H1 (cell line): ENCODE measurements at regions not wholly inside any gene's neighbourhood (a gene's known extent, or its start where the extent isn't known, plus 50 kb on each side); places are given as distances from the start of the nearest gene placed in this dataset.

ENCODE experiments used
- CTCF ChIA-PET: fragments of 300-600 bp; sonication (Branson Sonifier 250); formaldehyde crosslinking; loops from one replicate; lab custom pipeline; 2021; ENCODE audit not compliant: partially characterized antibody; lab: Charles Lee
- POLR2A ChIA-PET: fragments of 300-600 bp; sonication (Branson Sonifier 250); formaldehyde crosslinking; loops from one replicate; lab custom pipeline; 2021; ENCODE audit warnings: inconsistent platforms; ENCODE audit not compliant: partially characterized antibody; lab: Charles Lee
- DNase-seq, 2 experiments: peaks; one replicate each; pipeline versions ENCODE4 v3.0.0 to v3.0.0-alpha.2; 2010 to 2022; ENCODE audit warnings: low spot score in 2 of 2, low read depth in 1 of 2, mixed read lengths in 1 of 2
- FAIRE-seq: peaks from 2 replicates; lab custom pipeline; 2011; peaks lifted over from hg19 to GRCh38; lab: Jason Lieb, UNC
- H2AFZ ChIP-seq: 2 replicates; pipeline ENCODE4 v1.8.1; 2012; ENCODE audit warnings: low read length, inconsistent platforms
- H2AK5ac ChIP-seq: 2 replicates; pipeline ENCODE4 v1.6.1; 2013; ENCODE audit warnings: low read depth, low read length
- H2BK120ac ChIP-seq: replicated peaks from 2 replicates; pipeline ENCODE3; 2013; ENCODE audit warnings: low read depth, low read length, inconsistent platforms
- H2BK12ac ChIP-seq: 2 replicates; pipeline ENCODE4 v1.6.1; 2013; ENCODE audit warnings: low read depth, low read length
- H2BK15ac ChIP-seq: 2 replicates; pipeline ENCODE4 v1.6.1; 2013; ENCODE audit warnings: low read length
- H2BK20ac ChIP-seq: 2 replicates; pipeline ENCODE4 v1.6.1; 2013; ENCODE audit warnings: low read length
- H2BK5ac ChIP-seq: 2 replicates; pipeline ENCODE4 v1.6.1; 2013; ENCODE audit warnings: low read depth, low read length
- H3K14ac ChIP-seq: 2 replicates; pipeline ENCODE4 v1.6.1; 2013; ENCODE audit warnings: inconsistent platforms; ENCODE audit not compliant: insufficient read length
- H3K18ac ChIP-seq: 2 replicates; pipeline ENCODE4 v1.6.1; 2013; ENCODE audit warnings: low read length; ENCODE audit errors: extremely low read depth
- H3K23ac ChIP-seq: 2 replicates; pipeline ENCODE4 v1.6.1; 2013; ENCODE audit warnings: inconsistent platforms; ENCODE audit not compliant: insufficient read length
- H3K23me2 ChIP-seq: 2 replicates; pipeline ENCODE4 v1.6.1; 2013; ENCODE audit warnings: low read depth, low read length
- H3K27ac ChIP-seq: 2 replicates; pipeline ENCODE4 v1.6.1; 2011; ENCODE audit warnings: low read depth, low read length, inconsistent platforms
- H3K27me3 ChIP-seq, 4 experiments: replicated peaks in 1 of 4; 1 replicate in 1 of 4; 2 replicates in 3 of 4; pipeline versions ENCODE4 v1.6.1 to v1.8.1; 2011 to 2013; ENCODE audit warnings: low read length in 3 of 4, mild to moderate bottlenecking in 3 of 4, inconsistent platforms in 2 of 4, mixed read lengths in 2 of 4, moderate library complexity in 1 of 4; ENCODE audit not compliant: control insufficient read depth in 3 of 4, insufficient read depth in 3 of 4; ENCODE audit errors: extremely low read depth in 1 of 4
- H3K36me3 ChIP-seq, 4 experiments: 2 replicates each; pipeline versions ENCODE4 v1.6.1 to v1.8.1; 2011 to 2013; ENCODE audit warnings: mild to moderate bottlenecking in 4 of 4, low read length in 3 of 4, moderate library complexity in 2 of 4, control low read depth in 1 of 4, inconsistent platforms in 1 of 4; ENCODE audit not compliant: insufficient read depth in 4 of 4, control insufficient read depth in 2 of 4
- H3K4ac ChIP-seq: replicated peaks from 2 replicates; pipeline ENCODE3; 2013; ENCODE audit warnings: low read length, low read depth, mixed read lengths, inconsistent platforms; ENCODE audit not compliant: insufficient read length
- H3K4me1 ChIP-seq, 4 experiments: replicated peaks in 1 of 4; 1 replicate in 1 of 4; 2 replicates in 3 of 4; pipeline versions ENCODE4 v1.6.1 to v1.8.1; 2011 to 2013; ENCODE audit warnings: low read length in 3 of 4, inconsistent platforms in 2 of 4, mixed read lengths in 1 of 4; ENCODE audit not compliant: insufficient read depth in 4 of 4, control insufficient read depth in 3 of 4
- H3K4me2 ChIP-seq, 2 experiments: 2 replicates each; pipeline versions ENCODE4 v1.6.1 to v1.8.1; 2011 to 2013; ENCODE audit warnings: low read depth in 2 of 2, low read length in 2 of 2, control low read depth in 1 of 2, inconsistent platforms in 1 of 2, mild to moderate bottlenecking in 1 of 2; ENCODE audit not compliant: insufficient read depth in 1 of 2
- H3K4me3 ChIP-seq, 4 experiments: fragments of 200-600, 300-600 bp in 1 of 4; sonication (generic), shearing (Covaris generic), sonication (Bioruptor Twin) in 1 of 4; 2 replicates each; pipeline versions ENCODE4 v1.5.1 to v1.8.1; 2011 to 2016; ENCODE audit warnings: low read length in 4 of 4, low read depth in 3 of 4, control low read depth in 2 of 4, inconsistent platforms in 2 of 4, mild to moderate bottlenecking in 2 of 4, mixed read lengths in 1 of 4, moderate library complexity in 1 of 4; ENCODE audit not compliant: insufficient read depth in 2 of 4; ENCODE audit errors: extremely low read depth in 1 of 4
- H3K56ac ChIP-seq: replicated peaks from 2 replicates; pipeline ENCODE3; 2013; ENCODE audit warnings: low read depth, mild to moderate bottlenecking, mixed read lengths, low read length, inconsistent platforms; ENCODE audit not compliant: insufficient read length
- H3K79me1 ChIP-seq: 2 replicates; pipeline ENCODE4 v1.6.1; 2013; ENCODE audit warnings: low read depth, low read length, control low read depth
- H3K79me2 ChIP-seq, 2 experiments: 2 replicates each; pipeline versions ENCODE4 v1.6.1 to v1.8.1; 2012 to 2013; ENCODE audit warnings: low read length in 2 of 2, mild to moderate bottlenecking in 2 of 2, inconsistent platforms in 1 of 2; ENCODE audit not compliant: insufficient read depth in 2 of 2, control insufficient read depth in 1 of 2
- H3K9ac ChIP-seq, 4 experiments: replicated peaks in 1 of 4; 1 replicate in 1 of 4; 2 replicates in 3 of 4; pipeline versions ENCODE4 v1.6.1 to v1.8.1; 2011 to 2013; ENCODE audit warnings: low read depth in 3 of 4, low read length in 3 of 4, control low read depth in 2 of 4, mild to moderate bottlenecking in 2 of 4, moderate library complexity in 2 of 4, inconsistent platforms in 1 of 4; ENCODE audit errors: extremely low read depth in 1 of 4
- H3K9me3 ChIP-seq, 2 experiments: 2 replicates each; pipeline versions ENCODE4 v1.6.1 to v1.8.1; 2012 to 2013; ENCODE audit warnings: mild to moderate bottlenecking in 2 of 2, moderate library complexity in 2 of 2, control low read depth in 1 of 2, inconsistent platforms in 1 of 2, low read depth in 1 of 2, low read length in 1 of 2, mixed read lengths in 1 of 2; ENCODE audit not compliant: insufficient read depth in 2 of 2
- H4K20me1 ChIP-seq, 2 experiments: replicated peaks in 1 of 2; 2 replicates each; pipeline versions ENCODE3 to v1.8.1; 2011 to 2013; ENCODE audit warnings: inconsistent platforms in 2 of 2, low read length in 2 of 2, mild to moderate bottlenecking in 1 of 2; ENCODE audit not compliant: insufficient read depth in 2 of 2, control insufficient read depth in 1 of 2
- H4K5ac ChIP-seq: 2 replicates; pipeline ENCODE4 v1.6.1; 2013; ENCODE audit warnings: low read length, low read depth, mixed read lengths, inconsistent platforms; ENCODE audit not compliant: insufficient read length
- H4K8ac ChIP-seq: 2 replicates; pipeline ENCODE4 v1.8.0; 2013; ENCODE audit warnings: mild to moderate bottlenecking, moderate library complexity, low read length, inconsistent platforms; ENCODE audit not compliant: insufficient read depth; ENCODE audit errors: extremely low read depth
- H4K91ac ChIP-seq: replicated peaks from 2 replicates; pipeline ENCODE3; 2013; ENCODE audit warnings: low read length, mixed read lengths, inconsistent platforms; ENCODE audit not compliant: insufficient read length
- CBX8 ChIP-seq: fragments of 300-800, 300-1000 bp; sonication (generic); IDR thresholded peaks from 2 replicates; pipeline ENCODE4 v1.7.1; 2016; ENCODE audit warnings: low read depth, low read length, borderline replicate concordance
- CHD2 ChIP-seq: IDR thresholded peaks from 2 replicates; pipeline ENCODE4 v1.6.1; 2012; ENCODE audit warnings: low read length, improper control_type of control experiment
- EP300 ChIP-seq, 2 experiments: IDR thresholded peaks; 1 replicate in 1 of 2; 2 replicates in 1 of 2; pipeline ENCODE4 v1.6.1; 2011 to 2012; ENCODE audit warnings: low read depth in 2 of 2, low read length in 2 of 2, mild to moderate bottlenecking in 2 of 2, borderline replicate concordance in 1 of 2, inconsistent platforms in 1 of 2, moderate library complexity in 1 of 2
- KDM1A ChIP-seq: fragments of 200-600, 300-600 bp; sonication (generic); IDR thresholded peaks from 2 replicates; pipeline ENCODE4 v1.7.1; 2016; ENCODE audit warnings: mild to moderate bottlenecking, low read length, borderline replicate concordance
- POLR2AphosphoS5 ChIP-seq: IDR thresholded peaks from 2 replicates; pipeline ENCODE4 v1.6.1; 2011; ENCODE audit warnings: low read depth, low read length
- RFX5 ChIP-seq: IDR thresholded peaks from 2 replicates; pipeline ENCODE4 v1.6.1; 2011; ENCODE audit warnings: low read depth, low read length, improper control_type of control experiment, borderline replicate concordance
- SIN3A ChIP-seq, 2 experiments: IDR thresholded peaks in 1 of 2; conservative IDR thresholded peaks in 1 of 2; 2 replicates each; pipeline ENCODE4 v1.6.1; 2011 to 2012; ENCODE audit warnings: low read length in 2 of 2, improper control_type of control experiment in 1 of 2, low read depth in 1 of 2, mild to moderate bottlenecking in 1 of 2
- SP1 ChIP-seq: IDR thresholded peaks from 2 replicates; pipeline ENCODE4 v1.6.1; 2011; ENCODE audit warnings: low read depth, low read length
- TAF1 ChIP-seq: IDR thresholded peaks from 2 replicates; pipeline ENCODE4 v1.6.1; 2011; ENCODE audit warnings: mild to moderate bottlenecking, low read depth, low read length
- WGBS, 2 experiments: shearing (Covaris generic) in 1 of 2; methylation state at CpG; one replicate each; pipeline versions ENCODE4 v1.1.6 to v1.1.7; 2013 to 2015; ENCODE audit warnings: low lambda C conversion rate in 2 of 2, mixed read lengths in 2 of 2, inconsistent platforms in 1 of 2, low coverage in 1 of 2, missing lambda C conversion rate in 1 of 2; ENCODE audit not compliant: insufficient replicate concordance in 2 of 2, insufficient coverage in 1 of 2, insufficient read length in 1 of 2; ENCODE audit errors: extremely low coverage in 1 of 2, missing lambda C conversion rate in 1 of 2; 5-methylcytosine and 5-hydroxymethylcytosine counted together

DNA sequence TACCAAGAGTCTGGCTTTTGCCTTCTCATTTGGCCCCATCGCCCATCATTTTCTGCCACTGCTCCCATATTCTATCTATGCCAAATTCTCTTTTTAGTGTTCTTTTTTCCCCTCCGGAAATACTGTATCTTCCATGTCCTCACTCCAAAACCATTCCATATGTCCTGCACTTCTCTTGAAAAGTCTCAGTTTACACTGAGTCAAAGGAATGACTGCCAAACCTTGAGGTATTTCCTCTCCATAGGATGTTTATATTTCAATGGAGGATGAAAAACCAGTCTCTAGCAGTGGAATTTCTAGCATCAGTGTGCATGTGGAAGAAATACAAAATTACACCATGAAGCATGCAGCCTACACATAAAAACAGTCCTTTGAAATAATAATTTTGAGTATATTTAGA is 121.4 kb upstream of the PHYHIPL start:
- Histone ChIP-seq H4K5ac (no peak overlapping the region), H4K20me1 (no peaks in the 10 kb centered on the region), H3K27ac (no peak overlapping the region), H2AK5ac (no peak overlapping the region), H3K4me3 (no peak overlapping the region), H3K4me1 (no peaks in the 10 kb centered on the region), H3K14ac (no peak overlapping the region), H3K9ac (no peak overlapping the region), H2BK20ac (no peak overlapping the region), H3K23ac (no peak overlapping the region), H2AFZ (no peak overlapping the region), H3K56ac (no peak overlapping the region), H3K79me1 (no peaks in the 10 kb centered on the region), H2BK15ac (no peak overlapping the region), H3K27me3 (no peaks in the 10 kb centered on the region), H2BK12ac (no peak overlapping the region), H3K18ac (no peak overlapping the region), H4K8ac (no peak overlapping the region), H3K4ac (no peak overlapping the region), H3K36me3 (no peaks in the 10 kb centered on the region), H4K91ac (no peak overlapping the region), H3K23me2 (no peaks in the 10 kb centered on the region; the same call in 1 of the 2 replicates), H2BK5ac (no peak overlapping the region), H3K4me2 (no peak overlapping the region), H3K79me2 (no peaks in the 10 kb centered on the region), H3K9me3 (peaks cover 0 to 3% of the 10 kb centered on the region in 2 experiments; a peak in 1 of 4 replicates), H2BK120ac (no peak overlapping the region)
- 92% methylated on average over 2 of the region's 2 CpGs; no CpG with 5 or more reads in 1 of the 2 experiments for WGBS, 2 experiments
- POLR2A ChIA-PET = no interaction called here
- CTCF ChIA-PET = no interaction called here
- FAIRE-seq = no peak
- DNase-seq = no peak
- TF ChIP-seq SP1 (no peak), POLR2AphosphoS5 (no peak), CBX8 (no peak), TAF1 (no peak), CHD2 (no peak), RFX5 (no peak), SIN3A (conservative IDR thresholded peaks at IDR 0.05 in 1 of 2, IDR thresholded peaks at IDR 0.05 in 1 of 2; ENCODE audit: low read depth in 1 of 2, low read length in 2 of 2) (no peak), EP300 (IDR thresholded peaks at IDR 0.05; ENCODE audit: borderline replicate concordance in 1 of 2, low read depth in 2 of 2, low read length in 2 of 2) (no peak), KDM1A (no peak)
